ENCODE measurements at regions not wholly inside any gene's neighbourhood (a gene's known extent, or its start where the extent isn't known, plus 50 kb on each side); places are given as distances from the start of the nearest gene placed in this dataset.
"Not testable (repeated sequence)": the region's sequence is repeated elsewhere in the genome, so short reads cannot be mapped to it uniquely, and the experiment has no call there.

- no peak for FAIRE-seq
- Histone ChIP-seq H3K27ac (peak overlapping the region in 2 of 4 donors; percentile 4 to 24), H3K9me3 (no peaks in the 10 kb centered on the region), H3K4me1 (no peaks in the 10 kb centered on the region), H3K36me3 (no peaks in the 10 kb centered on the region), H3K4me3 (no peak overlapping the region), H3K27me3 (no peaks in the 10 kb centered on the region)
- 49 to 53% methylated on average over 5 of the region's 5 CpGs for WGBS, 2 donors
- intact Hi-C loops (cut with DNase I) = no loop called here
- DNase-seq = no peak
- no peak for TF ChIP-seq CTCF (IDR thresholded peaks at IDR 0.05)
- peak in 1 of 4 donors; percentile 12 for ATAC-seq
These were observed 135.3 kb downstream of the CCDC34 start for GRCh38 chr11:27227736-27228135.

- 91 to 97% methylated on average over 8 to 22 of the region's 24 CpGs for WGBS, 2 donors
- not testable (repeated sequence) for H3K4me3 ChIP-seq
These were observed 143.5 kb downstream of the CCDC34 start for GRCh38 chr11:27219487-27220039.

GRCh38 chr11:27218421-27219038, 144.5 kb downstream of the CCDC34 start:
- 29 to 38% methylated on average over 3 of the region's 3 CpGs for WGBS, 2 donors

More at GRCh38 chr11:27219487-27220039, 143.5 kb downstream of the CCDC34 start:
- DNase-seq, FAIRE-seq, H3K36me3 ChIP-seq, H3K9me3 ChIP-seq, H3K27ac ChIP-seq, ATAC-seq, H3K27me3 ChIP-seq: not testable (repeated sequence)
- intact Hi-C loops (cut with DNase I) = loop anchor here in 1 of 3 donors (10.0 kb wide), 1 partner anchor 65 kb away; no protein-coding TSS in a partner anchor
- H3K4me1 ChIP-seq = peaks cover 26 to 30% (median 29%) of the 10 kb centered on the region in 3 donors

GRCh38 chr11:27217948-27218420, 145.0 kb downstream of the CCDC34 start:
- WGBS, 2 donors = 18 to 20% methylated on average over 1 of the region's 1 CpG
- no peaks in the 10 kb centered on the region for H3K27me3 ChIP-seq
- no peak for FAIRE-seq
- DNase-seq = peak in 1 of 6 donors; percentile 34
- no peak overlapping the region for H3K4me3 ChIP-seq
- H3K9me3 ChIP-seq = no peaks in the 10 kb centered on the region
- ATAC-seq = peak; percentile 67 to 73 (median 68)
- intact Hi-C loops (cut with DNase I) = loop anchor here in 1 of 3 donors (10.0 kb wide), 1 partner anchor 67 kb away; no protein-coding TSS in a partner anchor
- peak overlapping the region in 1 of 4 donors; percentile 0 for H3K27ac ChIP-seq
- TF ChIP-seq CTCF (IDR thresholded peaks at IDR 0.05) = no peak
- H3K4me1 ChIP-seq = peaks cover 33 to 37% (median 34%) of the 10 kb centered on the region in 3 donors
- H3K36me3 ChIP-seq = no peaks in the 10 kb centered on the region

More at GRCh38 chr11:27218421-27219038, 144.5 kb downstream of the CCDC34 start:
- intact Hi-C loops (cut with DNase I) = loop anchor here in 1 of 3 donors (10.0 kb wide), 1 partner anchor 66 kb away; no protein-coding TSS in a partner anchor
- no peak for FAIRE-seq
- no peaks in the 10 kb centered on the region for H3K9me3 ChIP-seq
- H3K36me3 ChIP-seq = no peaks in the 10 kb centered on the region
- no peaks in the 10 kb centered on the region for H3K27me3 ChIP-seq
- no peak for TF ChIP-seq CTCF (IDR thresholded peaks at IDR 0.05)
- ATAC-seq = peak in 2 of 4 donors; percentile 15 to 19
- H3K27ac ChIP-seq = peak overlapping the region in 1 of 4 donors; percentile 0
- no peak overlapping the region for H3K4me3 ChIP-seq
- peaks cover 29 to 32% (median 31%) of the 10 kb centered on the region in 3 donors for H3K4me1 ChIP-seq
- DNase-seq = no peak

- Histone ChIP-seq H3K9me3 (no peaks in the 10 kb centered on the region), H3K36me3 (no peaks in the 10 kb centered on the region), H3K27me3 (no peaks in the 10 kb centered on the region), H3K27ac (peak overlapping the region in 1 of 4 donors; percentile 0), H3K4me3 (no peak overlapping the region), H3K4me1 (peaks cover 35 to 42% (median 36%) of the 10 kb centered on the region in 3 donors)
- no peak for DNase-seq
- no peak for ATAC-seq
- intact Hi-C loops (cut with DNase I) = loop anchor here in 1 of 3 donors (10.0 kb wide), 1 partner anchor 67 kb away; no protein-coding TSS in a partner anchor
- no peak for TF ChIP-seq CTCF (IDR thresholded peaks at IDR 0.05)
- WGBS, 2 donors = 76 to 94% methylated on average over 2 of the region's 2 CpGs
- FAIRE-seq = no peak
These were observed 145.5 kb downstream of the CCDC34 start for GRCh38 chr11:27217496-27217895.

Data from pancreas (tissue), 10 donors.